Spleen (tissue), 11 donors: ENCODE measurements at regions not wholly inside any gene's neighbourhood (a gene's known extent, or its start where the extent isn't known, plus 50 kb on each side); places are given as distances from the start of the nearest gene placed in this dataset.

Experiments
- DNase-seq: peaks from one replicate; pipeline ENCODE4 v3.0.0-alpha.2; 2020
- H3K27ac ChIP-seq, 8 donors: fragments of 200-600 bp; sonication (generic) in 7 of 8; 1 replicate in 4 of 8; 2 replicates in 4 of 8; pipeline versions ENCODE4 v1.5.0 to v1.8.0; 2016 to 2021; ENCODE audit warnings: inconsistent platforms in 4 of 8, mild to moderate bottlenecking in 4 of 8, moderate library complexity in 1 of 8
- H3K27me3 ChIP-seq, 7 donors: fragments of 200-600 bp; sonication (generic) in 6 of 7; replicated peaks in 1 of 7; 1 replicate in 4 of 7; 2 replicates in 3 of 7; pipeline versions ENCODE4 v1.5.0 to v1.8.0; 2016 to 2021; ENCODE audit warnings: inconsistent platforms in 3 of 7, mild to moderate bottlenecking in 1 of 7
- H3K36me3 ChIP-seq, 6 donors: fragments of 200-600 bp; sonication (generic) in 5 of 6; 1 replicate in 4 of 6; 2 replicates in 2 of 6; pipeline versions ENCODE4 v1.5.0 to v1.8.0; 2016 to 2021; ENCODE audit warnings: inconsistent platforms in 2 of 6
- H3K4me1 ChIP-seq, 6 donors: fragments of 200-600 bp; sonication (generic) in 5 of 6; 1 replicate in 3 of 6; 2 replicates in 3 of 6; pipeline versions ENCODE4 v1.5.0 to v1.8.0; 2016 to 2021; ENCODE audit warnings: inconsistent platforms in 3 of 6
- H3K4me3 ChIP-seq, 8 donors: fragments of 200-600 bp; sonication (generic) in 7 of 8; 1 replicate in 4 of 8; 2 replicates in 4 of 8; pipeline versions ENCODE4 v1.5.0 to v1.8.0; 2016 to 2021; ENCODE audit warnings: inconsistent platforms in 4 of 8, mild to moderate bottlenecking in 4 of 8, moderate library complexity in 2 of 8
- H3K9me3 ChIP-seq, 8 donors: fragments of 200-600 bp; sonication (generic) in 7 of 8; 1 replicate in 4 of 8; 2 replicates in 4 of 8; pipeline versions ENCODE4 v1.5.0 to v1.8.0; 2016 to 2021; ENCODE audit warnings: inconsistent platforms in 4 of 8
- POLR2A ChIP-seq, 3 donors: fragments of 450-650 bp; IDR thresholded peaks; one replicate each; pipeline ENCODE4 v1.5.1; 2017; ENCODE audit warnings: antibody characterized with exemption in 3 of 3, mild to moderate bottlenecking in 1 of 3
- POLR2AphosphoS5 ChIP-seq, 3 donors: sonication (generic); formaldehyde crosslinking; IDR thresholded peaks; one replicate each; pipeline ENCODE4 v1.5.1; 2017; ENCODE audit warnings: antibody characterized with exemption in 3 of 3
- whole genome bisulfite sequencing, 5 donors: extraction: QIAGEN DNeasy Blood & Tissue Kit in 3 of 5; methylation state at CpG; one replicate each; pipeline versions ENCODE4 v1.1.5 to v1.1.7; 2013 to 2018; 5-methylcytosine and 5-hydroxymethylcytosine counted together
- intact Hi-C: fragments of 100-400 bp; cut with DNase I; formaldehyde crosslinking; loops from one replicate; pipeline ENCODE4 v1.15.0; 2023; ENCODE audit warnings: low total_unique reads
- TF ChIP-seq, protein P1 (sequence below), 11 experiments: fragments of 200-600 bp in 7 of 11; fragments of 450-650 bp in 4 of 11; sonication (generic) in 4 of 11; IDR thresholded peaks in 8 of 11; conservative IDR thresholded peaks in 3 of 11; 1 replicate in 7 of 11; 2 replicates in 4 of 11; pipeline versions ENCODE4 v1.4.0 to v1.8.0; 2016 to 2021; ENCODE audit warnings: antibody characterized with exemption in 11 of 11, inconsistent platforms in 4 of 11, mild to moderate bottlenecking in 1 of 11
- donor health status: healthy with polysubstance abuse.
- donor health status: DM: no; HTN: no; CAD: no; lungs with moderate emphysema.
- donor health status: DM: no; HTN: no; CAD: no.
- donor health status: Bipolar disorder and iron deficiency.
- donor health status: healthy.
- donor health status: DM: no; HTN: no; CAD: no.
- donor health status: DM: yes; HTN: yes; CAD: no.

DNA sequence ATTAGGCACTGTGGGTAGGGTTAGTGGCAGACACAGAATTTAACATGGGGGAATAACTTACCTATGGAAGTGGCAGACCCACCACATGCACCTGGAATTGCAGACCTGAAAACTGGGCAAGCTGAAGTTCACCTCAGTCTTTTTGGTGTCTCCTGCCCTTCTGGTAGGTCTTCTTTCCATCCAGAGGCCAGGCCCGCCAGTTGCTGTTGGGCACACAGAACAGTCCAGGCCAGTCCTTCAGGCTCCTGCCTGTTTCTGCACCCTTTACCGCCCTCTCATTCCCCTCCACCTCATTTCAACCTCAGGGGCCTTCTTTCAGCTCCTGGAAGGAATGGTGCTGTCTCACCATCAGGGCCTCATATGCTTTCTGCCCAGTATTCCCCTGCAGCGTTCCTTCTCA is 358.9 kb upstream of the ETAA1 start:
- no peaks in the 10 kb centered on the region for H3K27me3 ChIP-seq
- no peaks in the 10 kb centered on the region for H3K36me3 ChIP-seq
- no peaks in the 10 kb centered on the region for H3K9me3 ChIP-seq
- DNase-seq = no peak
- H3K4me3 ChIP-seq = no peak overlapping the region
- whole genome bisulfite sequencing, 5 donors = 85 to 93% (median 88%) methylated on average over 3 of the region's 3 CpGs
- intact Hi-C loops = no loop called here
- H3K4me1 ChIP-seq = no peaks in the 10 kb centered on the region
- TF ChIP-seq POLR2AphosphoS5 (IDR thresholded peaks at IDR 0.05) = no peak
- TF ChIP-seq, protein P1, sequence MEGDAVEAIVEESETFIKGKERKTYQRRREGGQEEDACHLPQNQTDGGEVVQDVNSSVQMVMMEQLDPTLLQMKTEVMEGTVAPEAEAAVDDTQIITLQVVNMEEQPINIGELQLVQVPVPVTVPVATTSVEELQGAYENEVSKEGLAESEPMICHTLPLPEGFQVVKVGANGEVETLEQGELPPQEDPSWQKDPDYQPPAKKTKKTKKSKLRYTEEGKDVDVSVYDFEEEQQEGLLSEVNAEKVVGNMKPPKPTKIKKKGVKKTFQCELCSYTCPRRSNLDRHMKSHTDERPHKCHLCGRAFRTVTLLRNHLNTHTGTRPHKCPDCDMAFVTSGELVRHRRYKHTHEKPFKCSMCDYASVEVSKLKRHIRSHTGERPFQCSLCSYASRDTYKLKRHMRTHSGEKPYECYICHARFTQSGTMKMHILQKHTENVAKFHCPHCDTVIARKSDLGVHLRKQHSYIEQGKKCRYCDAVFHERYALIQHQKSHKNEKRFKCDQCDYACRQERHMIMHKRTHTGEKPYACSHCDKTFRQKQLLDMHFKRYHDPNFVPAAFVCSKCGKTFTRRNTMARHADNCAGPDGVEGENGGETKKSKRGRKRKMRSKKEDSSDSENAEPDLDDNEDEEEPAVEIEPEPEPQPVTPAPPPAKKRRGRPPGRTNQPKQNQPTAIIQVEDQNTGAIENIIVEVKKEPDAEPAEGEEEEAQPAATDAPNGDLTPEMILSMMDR (IDR thresholded peaks at IDR 0.05 in 8 of 11, conservative IDR thresholded peaks at IDR 0.05 in 3 of 11) = no peak
- no peak for TF ChIP-seq POLR2A (IDR thresholded peaks at IDR 0.05)
- no peak overlapping the region for H3K27ac ChIP-seq

DNA sequence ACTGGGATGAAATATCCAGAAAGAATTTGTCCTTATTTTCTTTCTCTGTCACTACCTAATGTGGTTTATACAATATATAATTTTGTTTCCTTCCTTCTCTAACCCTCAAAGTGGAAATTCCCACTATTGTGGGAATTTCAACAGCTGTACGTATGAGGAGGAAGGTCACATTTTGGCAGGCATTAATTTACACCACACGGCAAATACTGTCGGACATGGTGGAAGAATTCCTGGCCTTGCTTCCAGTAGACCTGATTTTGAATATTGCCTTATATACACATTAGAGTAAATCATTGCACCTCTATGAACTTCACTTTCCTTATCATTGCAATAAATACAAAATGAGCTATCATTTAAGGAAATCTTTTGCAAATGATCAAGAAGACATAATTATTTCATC is 358.1 kb upstream of the ETAA1 start:
- Histone ChIP-seq H3K9me3 (no peaks in the 10 kb centered on the region), H3K27me3 (no peaks in the 10 kb centered on the region), H3K36me3 (no peaks in the 10 kb centered on the region), H3K4me3 (no peak overlapping the region), H3K27ac (no peak overlapping the region), H3K4me1 (no peaks in the 10 kb centered on the region)
- no peak for DNase-seq
- intact Hi-C loops = no loop called here
- TF ChIP-seq POLR2AphosphoS5 (IDR thresholded peaks at IDR 0.05) (no peak), POLR2A (IDR thresholded peaks at IDR 0.05) (no peak)
- TF ChIP-seq, protein P1 (IDR thresholded peaks at IDR 0.05 in 8 of 11, conservative IDR thresholded peaks at IDR 0.05 in 3 of 11) = no peak
- 64 to 81% (median 78%) methylated on average over 3 of the region's 3 CpGs for WGBS, 5 donors

DNA sequence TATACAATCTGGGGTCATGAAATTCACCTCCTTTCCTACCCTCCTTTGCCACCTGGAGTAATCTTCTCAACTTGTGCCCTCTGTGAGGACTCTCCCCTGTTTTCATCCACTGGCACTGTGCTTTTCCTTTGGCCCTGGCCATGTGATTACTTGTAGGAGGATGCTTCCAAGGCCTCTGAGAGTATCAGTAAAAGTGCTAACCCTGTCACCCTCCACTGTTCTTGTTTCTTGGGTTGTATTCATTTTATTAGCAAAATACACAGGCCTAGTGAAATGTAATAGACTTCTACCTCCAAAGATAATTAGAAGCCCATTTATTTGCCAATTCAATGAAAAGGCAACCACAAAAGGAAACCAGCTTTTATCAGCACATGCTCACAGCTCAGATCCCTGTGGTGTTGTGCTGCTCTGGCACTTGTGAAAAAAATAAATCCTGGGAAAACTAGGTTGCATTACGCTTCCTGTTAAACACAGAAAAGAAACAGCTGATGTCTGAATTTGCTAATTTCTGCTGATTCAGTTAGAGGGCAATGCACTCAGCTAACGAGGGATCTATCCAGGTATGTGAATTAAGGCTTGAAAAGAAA is 357.5 kb upstream of the ETAA1 start:
- intact Hi-C loops = no loop called here
- Histone ChIP-seq H3K36me3 (no peaks in the 10 kb centered on the region), H3K27me3 (no peaks in the 10 kb centered on the region), H3K4me1 (no peaks in the 10 kb centered on the region), H3K9me3 (no peaks in the 10 kb centered on the region), H3K4me3 (no peak overlapping the region), H3K27ac (no peak overlapping the region)
- WGBS, 5 donors = 22 to 53% (median 31%) methylated on average over 2 of the region's 2 CpGs
- TF ChIP-seq POLR2A (IDR thresholded peaks at IDR 0.05) = no peak
- no peak for TF ChIP-seq POLR2AphosphoS5 (IDR thresholded peaks at IDR 0.05)
- TF ChIP-seq, protein P1 (IDR thresholded peaks at IDR 0.05 in 8 of 11, conservative IDR thresholded peaks at IDR 0.05 in 3 of 11) = no peak
- DNase-seq = no peak

DNA sequence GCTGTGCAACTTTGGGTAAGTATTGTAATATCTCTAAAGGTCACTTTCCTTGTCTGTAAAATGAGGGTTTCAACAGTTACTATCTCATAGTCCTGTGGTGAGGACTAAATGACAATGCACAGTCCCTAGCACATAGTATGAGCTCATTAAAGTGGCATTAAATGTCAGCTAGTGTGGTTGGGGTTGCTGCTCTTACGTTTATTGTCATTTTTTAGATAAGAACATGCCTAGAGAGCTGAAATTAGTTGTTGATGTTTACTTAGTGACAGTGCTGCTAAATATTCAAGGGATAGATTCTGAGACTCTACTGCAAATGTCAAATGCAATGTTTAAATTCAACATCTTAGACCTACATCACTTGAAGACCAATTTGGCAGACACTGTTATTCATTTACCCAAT is 356.1 kb upstream of the ETAA1 start:
- 59 to 70% (median 66%) methylated on average over 1 of the region's 1 CpG for WGBS, 5 donors
- no peaks in the 10 kb centered on the region for H3K36me3 ChIP-seq

More for the DNA sequence above, 356.1 kb upstream of the ETAA1 start:
- Histone ChIP-seq H3K4me3 (no peak overlapping the region), H3K4me1 (no peaks in the 10 kb centered on the region), H3K27me3 (no peaks in the 10 kb centered on the region), H3K27ac (no peak overlapping the region), H3K9me3 (no peaks in the 10 kb centered on the region)
- DNase-seq = no peak
- no peak for TF ChIP-seq POLR2AphosphoS5 (IDR thresholded peaks at IDR 0.05)
- no peak for TF ChIP-seq POLR2A (IDR thresholded peaks at IDR 0.05)
- TF ChIP-seq, protein P1 (IDR thresholded peaks at IDR 0.05 in 8 of 11, conservative IDR thresholded peaks at IDR 0.05 in 3 of 11) = no peak
- intact Hi-C loops = no loop called here
